ENCODE measurements at regions not wholly inside any gene's neighbourhood (a gene's known extent, or its start where the extent isn't known, plus 50 kb on each side); places are given as distances from the start of the nearest gene placed in this dataset.

GRCh38 chr9:115746496-115746895, 407.1 kb upstream of the PAPPA start:
- H3K9me3 ChIP-seq = no peaks in the 10 kb centered on the region
- no peak for TF ChIP-seq MEF2A (IDR thresholded peaks at IDR 0.05; ENCODE audit: borderline replicate concordance, low read depth)
- H4K20me1 ChIP-seq (ENCODE audit: insufficient read depth) = no peaks in the 10 kb centered on the region
- H3F3A ChIP-seq (replicated peaks; ENCODE audit: insufficient read depth) = no peaks in the 10 kb centered on the region
- H3K9me2 ChIP-seq = no peaks in the 10 kb centered on the region
- H3K4me3 ChIP-seq (ENCODE audit: low read depth in 2 of 2, low read length in 1 of 2) = no peak overlapping the region
- no peak overlapping the region for H2AFZ ChIP-seq (ENCODE audit: low read depth)
- no peak overlapping the region for H3K9ac ChIP-seq
- WGBS (ENCODE audit: low lambda C conversion rate) = 74% methylated on average over 6 of the region's 6 CpGs
- no peak overlapping the region for H3K4me2 ChIP-seq
- POLR2A ChIA-PET = no interaction called here
- CTCF ChIA-PET = interaction anchor here (0.6 kb wide), 1 partner anchor 76 kb away, joined by 3 read pairs; no protein-coding TSS in a partner anchor
- no peaks in the 10 kb centered on the region for H3K36me3 ChIP-seq (replicated peaks in 1 of 2; ENCODE audit: control insufficient read depth in 1 of 2, insufficient read depth in 2 of 2, low read length in 1 of 2)
- H3K79me2 ChIP-seq (ENCODE audit: insufficient read depth) = no peaks in the 10 kb centered on the region
- H3K27ac ChIP-seq (ENCODE audit: low read depth in 2 of 2, low read length in 1 of 2) = peak overlapping the region in 1 of 2 experiments; percentile 18; a peak in 1 of 4 replicates
- no peak for DNase-seq
- no peaks in the 10 kb centered on the region for H3K27me3 ChIP-seq (ENCODE audit: insufficient read depth)
- H3K4me1 ChIP-seq (ENCODE audit: control insufficient read depth in 1 of 2, insufficient read depth in 2 of 2, low read depth in 1 of 2, low read length in 1 of 2) = no peaks in the 10 kb centered on the region

- no peak for DNase-seq
- CTCF ChIA-PET = no interaction called here
- no peak overlapping the region for H3K4me3 ChIP-seq (ENCODE audit: low read depth in 2 of 2, low read length in 1 of 2)
- H3K9me2 ChIP-seq = no peaks in the 10 kb centered on the region
- no peak overlapping the region for H3K9ac ChIP-seq
- H3K4me1 ChIP-seq (ENCODE audit: control insufficient read depth in 1 of 2, insufficient read depth in 2 of 2, low read depth in 1 of 2, low read length in 1 of 2) = no peaks in the 10 kb centered on the region
- H3K36me3 ChIP-seq (replicated peaks in 1 of 2; ENCODE audit: control insufficient read depth in 1 of 2, insufficient read depth in 2 of 2, low read length in 1 of 2) = no peaks in the 10 kb centered on the region
- no peaks in the 10 kb centered on the region for H4K20me1 ChIP-seq (ENCODE audit: insufficient read depth)
- POLR2A ChIA-PET = no interaction called here
- H2AFZ ChIP-seq (ENCODE audit: low read depth) = no peak overlapping the region
- no peak for TF ChIP-seq EP300 (IDR thresholded peaks at IDR 0.05; ENCODE audit: borderline replicate concordance in 1 of 2, low read depth in 1 of 2, low read length in 1 of 2)
- TF ChIP-seq RAD21 (IDR thresholded peaks at IDR 0.05; ENCODE audit: low read length) = no peak
- TF ChIP-seq POLR2AphosphoS5 (IDR thresholded peaks at IDR 0.05; ENCODE audit: low read depth, low read length) = no peak
- TF ChIP-seq RFX5 (IDR thresholded peaks at IDR 0.05; ENCODE audit: low read length) = no peak
- no peak for TF ChIP-seq CHD2 (IDR thresholded peaks at IDR 0.05; ENCODE audit: low read length, partially characterized antibody)
- no peak for TF ChIP-seq YY1 (IDR thresholded peaks at IDR 0.05; ENCODE audit: low read depth)
- TF ChIP-seq, protein P1, sequence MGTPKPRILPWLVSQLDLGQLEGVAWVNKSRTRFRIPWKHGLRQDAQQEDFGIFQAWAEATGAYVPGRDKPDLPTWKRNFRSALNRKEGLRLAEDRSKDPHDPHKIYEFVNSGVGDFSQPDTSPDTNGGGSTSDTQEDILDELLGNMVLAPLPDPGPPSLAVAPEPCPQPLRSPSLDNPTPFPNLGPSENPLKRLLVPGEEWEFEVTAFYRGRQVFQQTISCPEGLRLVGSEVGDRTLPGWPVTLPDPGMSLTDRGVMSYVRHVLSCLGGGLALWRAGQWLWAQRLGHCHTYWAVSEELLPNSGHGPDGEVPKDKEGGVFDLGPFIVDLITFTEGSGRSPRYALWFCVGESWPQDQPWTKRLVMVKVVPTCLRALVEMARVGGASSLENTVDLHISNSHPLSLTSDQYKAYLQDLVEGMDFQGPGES (IDR thresholded peaks at IDR 0.05; ENCODE audit: low read depth, low read length) = no peak
- no peak for TF ChIP-seq GABPA (IDR thresholded peaks at IDR 0.05; ENCODE audit: low read depth)
- no peak for TF ChIP-seq PBX3 (IDR thresholded peaks at IDR 0.05)
- no peak for TF ChIP-seq FOXJ3 (CRISPR knock-in tag; IDR thresholded peaks at IDR 0.05)
- no peak for TF ChIP-seq TCF12 (IDR thresholded peaks at IDR 0.05)
- TF ChIP-seq ELF1 (IDR thresholded peaks at IDR 0.05) = no peak
- TF ChIP-seq, protein P2, sequence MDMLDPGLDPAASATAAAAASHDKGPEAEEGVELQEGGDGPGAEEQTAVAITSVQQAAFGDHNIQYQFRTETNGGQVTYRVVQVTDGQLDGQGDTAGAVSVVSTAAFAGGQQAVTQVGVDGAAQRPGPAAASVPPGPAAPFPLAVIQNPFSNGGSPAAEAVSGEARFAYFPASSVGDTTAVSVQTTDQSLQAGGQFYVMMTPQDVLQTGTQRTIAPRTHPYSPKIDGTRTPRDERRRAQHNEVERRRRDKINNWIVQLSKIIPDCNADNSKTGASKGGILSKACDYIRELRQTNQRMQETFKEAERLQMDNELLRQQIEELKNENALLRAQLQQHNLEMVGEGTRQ (IDR thresholded peaks at IDR 0.05; ENCODE audit: borderline replicate concordance, low read depth, low read length) = no peak
- no peak for TF ChIP-seq FOSL2 (IDR thresholded peaks at IDR 0.05; ENCODE audit: borderline replicate concordance, low read depth)
- WGBS (ENCODE audit: low lambda C conversion rate) = 52% methylated on average over 1 of the region's 1 CpG
- no peaks in the 10 kb centered on the region for H3K79me2 ChIP-seq (ENCODE audit: insufficient read depth)
- no peaks in the 10 kb centered on the region for H3K9me3 ChIP-seq
- no peaks in the 10 kb centered on the region for H3F3A ChIP-seq (replicated peaks; ENCODE audit: insufficient read depth)
- no peak overlapping the region for H3K27ac ChIP-seq (ENCODE audit: low read depth in 2 of 2, low read length in 1 of 2)
- H3K4me2 ChIP-seq = no peak overlapping the region
- H3K27me3 ChIP-seq (ENCODE audit: insufficient read depth) = no peaks in the 10 kb centered on the region
Measured at GRCh38 chr9:115747731-115748130, 405.9 kb upstream of the PAPPA start.

All from SK-N-SH (cell line).